ENCODE measurements at regions not wholly inside any gene's neighbourhood (a gene's known extent, or its start where the extent isn't known, plus 50 kb on each side); places are given as distances from the start of the nearest gene placed in this dataset.

GRCh38 chr7:113813471-113813870 is 105.3 kb downstream of the PPP1R3A start:
- H3K4me3 ChIP-seq, result no peak overlapping the region
- no peak overlapping the region for H3K27ac ChIP-seq
- H3K4me1 ChIP-seq (replicated peaks in 1 of 2), result no peaks in the 10 kb centered on the region
- H3K36me3 ChIP-seq (replicated peaks in 1 of 2), result no peaks in the 10 kb centered on the region
- H3K9me3 ChIP-seq (replicated peaks in 1 of 3), result no peaks in the 10 kb centered on the region
- intact Hi-C loops (cut with DNase I), result no loop called here
- H3K27me3 ChIP-seq, result no peaks in the 10 kb centered on the region
- WGBS, 4 donors, result 0 to 72% (median 21%) methylated on average over 1 of the region's 1 CpG
- no peak for DNase-seq
- no peak for TF ChIP-seq POLR2A (IDR thresholded peaks at IDR 0.05)
- no peak for TF ChIP-seq CTCF (IDR thresholded peaks at IDR 0.05)

- Histone ChIP-seq H3K4me1 (replicated peaks in 1 of 2) (no peaks in the 10 kb centered on the region), H3K27ac (no peak overlapping the region), H3K36me3 (replicated peaks in 1 of 2) (no peaks in the 10 kb centered on the region), H3K27me3 (no peaks in the 10 kb centered on the region), H3K4me3 (no peak overlapping the region), H3K9me3 (replicated peaks in 1 of 3) (no peaks in the 10 kb centered on the region)
- intact Hi-C loops (cut with DNase I), result no loop called here
- DNase-seq, result no peak
- TF ChIP-seq CTCF (IDR thresholded peaks at IDR 0.05) (no peak), POLR2A (IDR thresholded peaks at IDR 0.05) (no peak)
- WGBS, 4 donors, result 65 to 83% (median 74%) methylated on average over 3 of the region's 3 CpGs
These were observed 106.1 kb downstream of the PPP1R3A start for GRCh38 chr7:113812591-113813255.

DNA sequence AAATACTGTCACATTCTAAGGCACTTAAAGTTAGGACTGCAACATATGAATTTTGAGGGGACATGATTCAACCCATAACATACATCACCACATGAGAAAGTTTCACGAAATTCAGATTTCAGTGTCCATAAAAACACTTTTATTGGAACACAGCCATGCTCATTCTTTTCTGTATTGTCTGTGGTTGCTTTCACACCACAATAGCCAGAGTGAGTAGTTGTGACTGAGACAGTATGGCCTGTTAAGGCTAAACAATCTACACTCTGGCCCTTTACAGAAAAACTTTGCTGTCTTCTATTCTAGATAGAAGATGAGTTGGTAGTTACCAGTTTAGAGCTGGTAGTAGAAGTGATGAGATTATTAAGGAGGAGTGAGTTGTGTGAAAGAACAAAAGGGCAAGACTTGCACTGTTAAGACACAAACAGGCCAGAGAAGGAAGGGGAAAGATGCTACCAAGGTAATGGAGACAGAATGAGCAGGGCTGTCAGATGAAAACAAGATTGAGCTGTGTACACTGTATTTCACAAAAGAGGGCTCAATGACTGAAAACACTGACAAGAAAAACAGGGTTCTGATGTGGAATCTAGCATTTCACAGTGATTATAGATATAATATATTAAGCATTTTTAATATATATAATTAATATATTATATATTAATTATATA is 108.6 kb downstream of the PPP1R3A start:
- Histone ChIP-seq H3K27ac (no peak overlapping the region), H3K36me3 (replicated peaks in 1 of 2) (no peaks in the 10 kb centered on the region), H3K4me3 (peak overlapping the region in 1 of 4 donors; percentile 2), H3K27me3 (no peaks in the 10 kb centered on the region), H3K4me1 (replicated peaks in 1 of 2) (no peaks in the 10 kb centered on the region), H3K9me3 (replicated peaks in 1 of 3) (no peaks in the 10 kb centered on the region)
- 74 to 94% (median 83%) methylated on average over 1 of the region's 1 CpG for WGBS, 4 donors
- no peak for DNase-seq
- TF ChIP-seq CTCF (IDR thresholded peaks at IDR 0.05) (no peak), POLR2A (IDR thresholded peaks at IDR 0.05) (no peak)
- intact Hi-C loops (cut with DNase I), result no loop called here

- Histone ChIP-seq H3K9me3 (replicated peaks in 1 of 3) (no peaks in the 10 kb centered on the region), H3K4me1 (replicated peaks in 1 of 2) (no peaks in the 10 kb centered on the region), H3K27me3 (no peaks in the 10 kb centered on the region), H3K27ac (no peak overlapping the region), H3K36me3 (replicated peaks in 1 of 2) (no peaks in the 10 kb centered on the region), H3K4me3 (no peak overlapping the region)
- peak in 3 of 7 donors; percentile 16 to 37 (median 28) for DNase-seq
- TF ChIP-seq POLR2A (IDR thresholded peaks at IDR 0.05) (no peak), CTCF (IDR thresholded peaks at IDR 0.05) (no peak)
- 62 to 75% (median 63%) methylated on average over 3 of the region's 3 CpGs for WGBS, 4 donors
- intact Hi-C loops (cut with DNase I), result no loop called here
These were observed 109.2 kb downstream of the PPP1R3A start for GRCh38 chr7:113809581-113809980.
